NCI-H1092 (cell line): ENCODE measurements at regions not wholly inside any gene's neighbourhood (a gene's known extent, or its start where the extent isn't known, plus 50 kb on each side); places are given as distances from the start of the nearest gene placed in this dataset.
"Not testable (repeated sequence)": the region's sequence is repeated elsewhere in the genome, so short reads cannot be mapped to it uniquely, and the experiment has no call there.

Experiments used
- DNase-seq: peaks from one replicate; lab custom pipeline; 2025; lab: John Stamatoyannopoulos, UW

DNA sequence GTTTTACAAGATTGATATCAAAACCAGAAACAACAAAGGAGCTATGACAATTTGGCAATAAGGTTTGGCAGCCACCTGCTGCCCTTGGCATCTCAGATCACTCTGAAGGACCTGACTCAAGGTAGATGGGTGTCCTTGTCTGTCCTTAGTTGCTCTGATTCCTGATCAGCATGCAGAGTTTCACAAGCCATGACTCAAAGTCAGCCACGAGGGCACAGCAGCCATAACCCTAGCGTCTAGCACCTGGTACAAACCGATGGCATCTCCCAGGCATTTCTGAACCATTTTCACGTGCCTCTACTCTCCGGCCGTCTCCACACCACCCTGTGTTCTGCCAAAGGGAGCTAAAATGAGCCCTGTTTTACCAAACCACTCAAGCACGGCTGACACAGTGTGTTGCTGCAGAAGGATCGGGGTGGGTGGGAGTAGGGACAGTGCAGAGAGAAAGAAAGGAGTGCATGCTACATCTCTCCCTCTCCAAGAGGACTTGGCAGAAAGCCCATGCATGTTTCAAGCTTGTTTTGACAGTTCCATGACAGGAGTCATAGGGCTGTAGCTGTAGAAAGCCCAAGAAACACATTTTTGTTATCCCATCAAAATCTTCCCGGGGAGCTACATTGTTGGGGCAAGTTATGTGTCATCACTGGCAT is 297.3 kb downstream of the ABCC12 start:
- DNase-seq = no peak

DNA sequence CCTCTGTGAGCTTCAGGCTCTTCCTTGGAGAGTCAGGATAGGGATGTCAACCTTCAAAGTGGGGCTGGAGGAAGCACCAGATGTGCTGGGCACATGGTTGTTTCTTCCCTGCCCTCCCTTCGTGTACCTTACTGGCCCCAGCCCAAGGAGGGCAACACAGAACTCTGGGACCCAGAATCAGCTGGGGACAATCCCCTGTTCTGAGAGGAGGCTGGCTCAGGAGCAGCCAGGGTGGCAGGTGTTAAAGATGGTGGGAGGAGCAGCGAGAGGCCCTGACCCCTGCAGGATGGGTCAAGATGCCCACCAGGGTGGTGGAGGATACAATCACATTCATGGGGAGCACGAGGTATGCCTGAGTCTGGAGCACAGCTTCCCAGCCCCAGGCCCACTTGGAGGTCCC is 300.4 kb downstream of the ABCC12 start:
- no peak for DNase-seq

DNA sequence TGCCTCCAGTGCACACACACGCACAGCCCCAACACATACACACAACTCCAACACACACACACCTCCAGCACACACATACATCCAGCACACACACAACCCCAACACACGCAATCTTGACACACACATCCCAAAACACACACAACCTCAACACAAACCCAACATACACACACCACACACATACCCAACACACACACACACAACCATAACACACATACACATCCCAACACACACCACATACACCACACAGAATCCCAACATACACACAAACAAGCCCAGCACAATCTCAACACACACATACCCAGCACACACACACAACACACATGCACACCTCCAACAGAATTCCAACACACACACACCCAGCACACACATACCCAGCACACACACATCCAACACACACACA is 301.1 kb downstream of the ABCC12 start:
- DNase-seq = no peak

DNA sequence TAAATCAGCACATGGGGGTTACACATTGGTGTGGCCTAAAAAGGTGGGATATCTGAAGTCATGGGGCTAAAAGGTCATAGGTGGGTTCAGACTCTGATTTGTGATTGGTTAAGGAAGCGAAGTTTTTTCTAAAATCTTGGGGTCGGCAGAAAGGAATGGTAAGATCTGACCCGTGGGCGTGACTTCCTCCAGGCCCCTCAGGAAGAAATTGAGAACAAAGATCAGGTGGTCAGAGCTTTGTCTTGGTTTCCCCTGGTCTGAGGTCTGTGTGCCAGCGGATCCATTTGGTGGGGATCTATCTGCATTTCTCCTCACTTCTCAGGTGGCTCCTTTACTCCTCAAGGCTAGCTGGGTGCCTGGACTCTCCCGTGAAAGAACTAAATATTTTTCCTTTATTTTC is 302.8 kb downstream of the ABCC12 start:
- no peak for DNase-seq

DNA sequence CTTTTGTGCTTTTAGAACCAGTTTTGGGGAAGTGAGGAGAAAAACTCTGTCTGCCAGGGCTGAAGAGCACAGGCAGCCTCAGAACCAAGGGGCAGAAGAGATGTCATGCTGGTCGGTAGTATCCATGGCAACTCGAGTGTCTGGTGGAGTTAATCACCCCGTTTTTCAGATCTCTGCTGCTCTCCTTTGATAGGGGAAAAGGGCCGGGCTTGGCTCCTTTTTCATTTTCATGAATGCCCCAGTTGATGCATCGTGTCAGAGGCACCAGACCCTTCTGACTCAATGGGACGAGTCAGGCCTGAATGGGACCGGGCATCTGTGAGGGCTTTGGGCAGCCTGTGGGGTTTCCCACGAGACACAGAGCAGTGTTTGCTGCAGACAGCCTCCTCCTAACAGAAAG is 304.6 kb downstream of the ABCC12 start:
- DNase-seq = no peak

DNA sequence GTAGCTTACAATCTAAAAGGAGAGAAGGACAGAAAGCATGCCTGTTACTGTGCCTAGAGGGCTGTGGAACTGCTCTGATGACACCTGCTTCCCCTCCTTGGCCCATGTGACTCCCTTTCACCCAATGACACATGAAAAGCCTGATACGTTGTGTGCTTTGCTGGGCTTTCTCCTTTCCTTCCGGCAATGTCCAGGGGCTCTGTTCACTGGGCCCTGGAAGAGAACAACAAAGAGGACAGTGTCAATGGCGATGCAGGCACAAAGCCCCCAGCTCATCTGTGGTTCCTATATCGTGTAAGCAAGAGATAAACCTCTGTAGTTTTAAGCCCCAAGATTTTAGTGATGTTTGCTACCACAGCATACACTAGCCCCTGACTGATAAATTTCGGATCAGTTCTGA is 306.1 kb downstream of the ABCC12 start:
- no peak for DNase-seq

DNA sequence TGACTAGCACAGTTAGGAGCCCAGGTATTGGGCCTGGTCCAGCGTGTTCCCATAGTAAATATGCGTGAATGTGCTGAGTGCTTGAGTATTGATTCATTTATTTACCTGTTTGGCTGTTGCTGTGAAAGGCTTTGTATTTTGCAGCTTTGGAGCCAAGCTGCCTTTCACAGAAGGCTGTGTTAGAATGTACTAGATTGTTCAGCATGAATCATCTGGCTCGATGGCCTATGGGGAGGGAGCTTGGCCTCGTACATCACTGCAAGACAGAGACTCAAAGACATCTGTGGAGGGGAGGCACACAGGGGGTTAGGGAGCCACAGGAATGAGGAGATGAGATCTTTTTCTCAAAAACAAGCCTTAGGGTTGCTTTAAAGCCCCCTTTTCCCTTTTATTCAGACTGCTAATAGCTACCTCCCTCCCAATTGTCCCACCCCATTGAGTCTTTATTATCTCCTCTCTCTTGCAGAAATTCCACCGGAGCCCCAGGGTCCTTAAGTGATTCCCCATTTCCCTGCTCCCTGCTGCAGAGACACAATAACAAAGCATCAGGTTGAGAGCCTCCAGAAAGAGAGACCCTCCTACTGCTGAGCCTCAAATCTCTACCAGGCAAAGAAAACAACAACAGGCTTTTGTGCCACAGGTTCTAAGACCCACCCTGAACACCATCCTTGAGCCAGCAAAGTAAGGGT is 307.2 kb downstream of the ABCC12 start:
- peak; percentile 49 for DNase-seq

DNA sequence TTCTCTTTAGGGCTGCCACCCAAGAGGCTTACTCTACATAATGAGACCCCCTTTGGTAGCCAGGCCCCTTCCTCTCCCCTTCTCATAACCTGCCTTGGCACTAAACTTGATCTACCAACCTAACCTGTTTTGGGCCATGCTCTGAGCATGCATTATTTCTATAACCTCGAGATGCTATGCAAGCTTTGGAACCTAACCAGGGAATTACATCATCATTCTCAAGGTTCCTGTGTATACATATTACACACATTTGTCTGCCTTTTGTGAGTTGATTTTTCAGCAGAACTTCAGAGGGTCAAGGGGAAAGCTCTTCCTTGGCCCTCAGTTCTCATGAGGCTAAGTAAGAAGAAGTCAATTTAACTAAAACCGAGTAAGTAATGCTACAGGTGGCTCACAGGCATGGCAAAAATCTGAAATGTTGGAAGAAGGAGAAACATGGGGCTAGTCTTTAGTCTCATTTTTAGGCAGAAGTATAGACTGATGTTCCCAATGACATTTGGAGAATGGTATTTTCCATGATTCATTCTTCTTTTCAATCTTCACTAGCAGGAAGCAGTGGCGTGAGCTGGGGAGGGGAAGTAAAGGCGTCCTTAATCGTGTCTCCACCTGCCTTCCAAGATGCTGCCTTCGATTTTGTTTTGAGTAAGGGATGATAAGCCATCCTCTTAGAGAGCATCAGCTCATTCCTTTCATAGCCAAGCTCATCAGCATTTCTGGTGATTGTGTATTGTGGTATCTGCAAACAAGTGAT is 308.4 kb downstream of the ABCC12 start:
- DNase-seq = no peak

DNA sequence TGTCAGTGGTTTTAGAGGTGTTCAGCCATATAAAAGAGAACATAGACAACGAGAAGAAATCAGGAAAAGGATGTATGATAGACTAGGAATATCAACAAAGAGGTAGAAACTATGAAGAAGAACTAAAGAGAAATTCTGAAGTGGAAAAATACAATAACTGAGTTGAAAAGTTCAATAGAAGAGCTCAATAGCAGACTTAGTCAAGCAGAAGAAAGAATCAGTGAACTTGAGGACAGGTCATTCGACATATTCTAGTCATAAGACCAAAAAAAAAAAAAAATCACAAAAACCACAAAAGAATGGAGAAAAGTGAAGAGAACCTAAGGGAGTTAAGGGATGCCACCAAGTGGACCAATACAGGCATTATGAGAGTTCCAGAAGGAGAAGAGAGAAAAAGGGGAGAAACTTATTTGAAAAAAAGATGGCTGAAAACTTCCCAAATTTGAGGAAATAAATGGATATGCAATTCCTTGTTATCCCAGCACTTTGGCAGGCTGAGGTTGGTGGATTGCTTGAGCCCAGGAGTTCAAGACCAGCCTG is 321.2 kb downstream of the ABCC12 start:
- DNase-seq = no peak

DNA sequence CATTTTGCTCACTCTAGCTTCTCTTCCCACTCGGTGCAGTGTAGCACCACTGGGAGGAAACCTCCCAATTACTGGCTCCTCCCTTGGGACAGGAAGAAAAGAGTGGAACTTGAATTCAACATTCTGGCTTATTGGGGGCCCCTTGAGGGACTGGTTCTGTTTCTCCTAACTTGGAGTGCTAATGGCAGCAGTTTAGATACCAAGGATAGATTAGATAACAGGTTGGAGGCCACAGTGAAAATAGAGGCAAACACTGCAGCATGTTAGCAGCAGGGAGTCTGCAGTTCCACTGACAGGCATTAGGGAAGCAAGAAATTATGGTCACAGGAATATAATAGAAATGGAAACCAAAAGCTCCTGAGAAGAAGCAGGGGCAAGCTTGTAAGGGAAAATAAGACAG is 322.0 kb downstream of the ABCC12 start:
- no peak for DNase-seq

DNA sequence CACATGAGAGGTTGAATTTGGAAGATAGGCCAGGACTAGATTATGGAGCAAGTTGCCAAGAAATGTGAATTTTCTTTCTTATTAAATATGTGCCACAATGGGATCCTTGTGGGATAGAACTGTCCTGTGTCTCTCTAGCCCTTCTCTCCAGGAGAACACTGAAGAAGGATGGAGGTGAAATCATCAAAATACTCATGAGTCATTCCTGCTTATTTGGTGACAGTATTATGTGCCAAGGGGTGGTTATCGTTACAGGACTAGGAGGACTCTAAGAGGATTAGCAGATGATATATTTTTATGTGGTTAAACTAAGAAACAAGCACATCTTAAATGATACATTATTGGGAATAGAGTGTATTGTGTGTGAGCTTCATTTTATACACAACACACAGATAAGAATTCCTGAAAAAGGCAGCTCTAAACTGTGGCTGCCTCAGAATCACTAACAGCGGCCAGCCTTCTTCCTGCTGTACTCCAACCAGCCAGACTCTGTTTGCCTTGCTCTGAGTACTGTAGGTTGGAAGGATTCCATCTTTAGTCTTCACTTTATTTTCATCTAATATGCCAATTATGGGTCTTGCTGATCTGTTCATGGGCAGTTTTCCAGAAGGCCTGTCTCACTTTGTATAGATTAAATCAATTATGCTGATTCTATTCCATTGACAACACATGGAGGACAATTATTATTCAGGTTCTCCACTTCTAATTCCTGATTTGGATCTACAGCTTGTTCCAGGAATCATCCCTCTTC is 325.8 kb downstream of the ABCC12 start:
- peak; percentile 26 for DNase-seq

DNA sequence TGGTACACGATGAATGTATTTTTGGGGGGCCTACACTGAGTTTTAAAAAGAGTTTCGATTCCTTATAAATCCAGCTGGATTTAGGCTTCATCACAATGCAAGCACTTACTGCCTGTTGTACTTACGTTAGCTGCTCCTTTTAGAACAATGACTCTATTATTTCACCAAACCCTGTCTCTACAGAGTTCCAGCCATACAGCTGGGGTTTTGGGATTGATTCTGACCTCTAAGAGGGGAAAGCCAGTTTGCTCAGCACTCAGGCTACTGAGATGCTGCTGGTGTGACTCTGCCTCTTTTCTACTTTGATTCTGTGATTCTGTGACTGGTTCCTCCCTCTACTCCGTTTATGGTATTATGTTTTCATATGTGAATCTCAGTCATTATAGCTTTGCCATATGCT is 329.7 kb downstream of the ABCC12 start:
- no peak for DNase-seq

DNA sequence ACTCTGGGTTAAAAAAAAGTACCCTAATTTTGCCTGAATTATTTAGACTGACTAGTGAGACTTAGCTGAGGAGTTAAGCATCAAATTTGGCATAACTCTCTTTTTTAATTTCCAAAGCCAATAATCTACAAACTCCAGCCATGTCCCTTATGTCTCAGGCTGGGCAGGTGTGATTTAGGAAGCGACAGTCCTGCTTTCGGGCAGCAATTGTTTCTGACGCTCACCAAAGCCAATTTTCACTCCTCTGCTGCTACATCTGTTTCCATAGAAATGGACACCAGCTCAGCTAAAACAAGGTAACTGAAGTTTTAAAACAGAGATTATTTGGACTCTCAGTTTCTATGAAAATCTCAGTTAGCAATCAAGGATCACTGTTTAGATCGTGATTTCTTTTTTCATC is 338.7 kb downstream of the ABCC12 start:
- DNase-seq = no peak

DNA sequence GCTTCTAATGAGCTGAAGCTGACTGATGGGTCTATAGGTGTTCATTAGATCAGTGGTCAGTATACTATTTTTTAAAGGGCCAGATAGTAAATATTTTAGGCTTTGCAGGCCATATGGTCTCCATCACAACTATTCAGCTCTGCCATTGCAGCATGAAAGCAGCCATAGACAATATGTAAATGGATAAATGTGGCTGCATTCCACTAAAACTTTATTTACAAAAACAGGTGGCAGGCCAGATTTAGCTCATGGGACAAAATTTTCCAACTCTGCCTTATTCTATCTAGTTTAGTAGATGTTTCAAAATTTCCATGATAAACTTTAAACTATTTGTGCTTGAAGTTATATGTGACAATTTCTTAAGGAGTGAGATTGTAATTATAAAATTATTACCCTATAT is 339.3 kb downstream of the ABCC12 start:
- no peak for DNase-seq

DNA sequence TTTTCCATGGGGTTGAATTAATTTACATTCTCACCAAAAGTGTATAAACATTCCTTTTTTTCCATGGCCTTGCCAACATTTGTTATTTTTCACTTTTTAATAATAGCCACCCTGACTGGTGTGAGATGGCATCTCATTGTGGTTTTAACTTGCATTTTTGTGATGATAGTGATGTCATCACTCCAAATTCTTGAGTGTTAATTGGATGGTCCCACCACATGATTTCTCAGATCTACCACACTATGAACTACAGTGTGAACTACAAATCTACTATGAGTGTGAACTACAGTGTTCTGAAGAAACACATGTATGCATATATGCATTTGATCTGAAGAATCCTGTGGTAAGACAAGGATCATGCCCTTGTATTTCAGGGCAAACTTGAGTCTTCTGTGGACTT is 340.1 kb downstream of the ABCC12 start:
- DNase-seq = no peak

DNA sequence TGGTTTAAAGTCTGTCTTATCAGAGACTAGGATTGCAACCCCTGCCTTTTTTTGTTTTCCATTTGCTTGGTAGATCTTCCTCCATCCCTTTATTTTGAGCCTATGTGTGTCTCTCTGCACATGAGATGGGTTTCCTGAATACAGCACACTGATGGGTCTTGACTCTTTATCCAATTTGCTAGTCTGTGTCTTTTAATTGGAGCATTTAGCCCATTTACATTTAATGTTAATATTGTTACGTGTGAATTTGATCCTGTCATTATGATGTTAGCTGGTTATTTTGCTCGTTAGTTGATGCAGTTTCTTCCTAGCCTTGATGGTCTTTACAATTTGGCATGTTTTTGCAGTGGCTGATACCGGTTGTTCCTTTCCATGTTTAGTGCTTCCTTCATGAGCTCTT is 344.0 kb downstream of the ABCC12 start:
- DNase-seq = not testable (repeated sequence)

DNA sequence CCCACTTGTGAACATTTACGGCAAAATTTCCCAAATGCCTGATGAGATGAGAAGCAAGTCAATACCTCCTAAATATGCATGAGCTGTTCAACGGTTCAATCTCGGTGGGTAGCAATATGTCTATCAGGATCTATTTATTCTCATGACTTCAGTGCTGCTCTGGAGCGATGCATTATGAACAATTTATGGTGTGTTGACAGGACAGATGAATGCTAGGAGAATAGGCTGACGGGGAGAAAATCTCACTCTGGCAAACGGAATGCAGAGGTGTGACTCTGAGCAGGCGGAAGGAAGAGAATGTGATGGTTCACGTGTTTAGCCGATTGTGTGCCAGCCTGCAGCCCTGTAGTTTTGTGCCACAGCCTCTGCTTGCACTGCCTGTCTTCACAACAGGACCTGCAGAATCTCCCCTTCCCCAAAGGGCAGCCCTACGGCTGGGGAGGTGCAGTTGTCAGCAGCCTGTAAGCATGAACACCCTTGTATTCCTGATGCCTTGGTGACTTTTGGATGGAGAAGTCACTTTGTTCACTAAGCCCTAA is 345.2 kb downstream of the PHKB start:
- DNase-seq = no peak

DNA sequence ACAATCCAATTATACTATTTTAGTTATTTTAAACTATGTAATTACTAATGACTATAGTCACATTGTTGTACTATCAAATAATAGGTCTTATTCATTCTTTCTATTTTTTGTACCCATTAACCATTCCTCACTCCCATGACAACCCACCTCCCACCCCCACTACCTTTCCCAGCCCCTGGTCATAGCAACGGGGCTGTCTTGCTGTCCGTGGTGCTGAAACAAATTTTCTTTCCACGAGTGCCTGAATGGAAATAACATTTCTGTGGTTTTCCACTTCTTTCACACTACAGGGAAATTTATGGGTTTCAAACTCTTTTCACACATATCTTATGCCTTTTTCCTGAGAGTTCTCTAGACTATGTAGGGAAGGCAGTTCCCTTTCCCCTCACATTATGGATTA is 326.6 kb downstream of the PHKB start:
- no peak for DNase-seq

DNA sequence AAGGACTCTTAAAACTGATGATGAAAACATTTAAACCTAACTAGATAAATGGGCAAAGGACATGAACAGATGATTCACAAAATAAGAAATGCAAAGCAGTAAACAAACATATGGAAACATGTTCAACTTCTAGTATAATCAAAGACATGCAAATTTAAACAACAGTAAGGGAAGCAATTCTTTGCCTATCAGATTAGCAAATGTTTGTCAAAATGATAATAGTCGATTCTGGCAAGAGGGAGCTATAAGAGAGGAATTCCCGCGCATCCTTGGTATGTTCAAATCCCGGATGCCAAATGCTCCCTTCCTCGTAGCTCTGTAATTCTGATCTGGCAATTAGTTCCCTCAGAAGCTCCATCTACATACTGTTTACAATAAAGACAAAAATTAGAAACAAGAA is 320.5 kb downstream of the PHKB start:
- no peak for DNase-seq

DNA sequence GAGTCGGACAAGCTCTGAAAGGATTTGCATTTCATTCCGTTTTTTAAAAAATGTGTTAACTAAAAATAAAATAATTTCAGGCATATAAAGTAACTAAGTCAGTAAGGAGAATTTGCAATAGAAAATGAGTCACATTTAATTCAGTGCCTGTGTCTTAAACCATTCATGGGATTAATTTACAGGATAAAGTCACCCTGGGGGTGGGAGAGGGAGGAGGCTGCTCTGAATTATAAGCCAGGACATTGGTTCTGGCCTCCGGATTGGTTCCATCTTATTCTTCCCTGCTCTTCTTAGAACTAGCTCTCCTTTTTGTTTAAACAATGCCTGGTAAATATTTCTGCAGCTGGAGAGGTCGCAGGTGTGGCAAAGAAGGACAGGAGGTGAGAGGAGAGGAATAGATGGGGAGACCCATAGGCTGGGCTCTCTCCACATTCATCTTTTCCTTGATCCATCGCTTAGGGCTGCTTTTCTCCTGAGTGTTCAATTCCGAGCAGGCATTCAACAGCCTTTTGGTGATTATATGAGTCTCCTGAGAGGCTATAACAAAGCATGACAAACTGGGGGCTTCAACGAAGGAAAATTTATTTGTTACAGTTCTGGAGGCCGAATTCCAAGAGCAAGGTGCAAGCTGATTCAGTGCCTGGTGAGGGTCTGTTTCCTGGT is 319.2 kb downstream of the PHKB start:
- no peak for DNase-seq

DNA sequence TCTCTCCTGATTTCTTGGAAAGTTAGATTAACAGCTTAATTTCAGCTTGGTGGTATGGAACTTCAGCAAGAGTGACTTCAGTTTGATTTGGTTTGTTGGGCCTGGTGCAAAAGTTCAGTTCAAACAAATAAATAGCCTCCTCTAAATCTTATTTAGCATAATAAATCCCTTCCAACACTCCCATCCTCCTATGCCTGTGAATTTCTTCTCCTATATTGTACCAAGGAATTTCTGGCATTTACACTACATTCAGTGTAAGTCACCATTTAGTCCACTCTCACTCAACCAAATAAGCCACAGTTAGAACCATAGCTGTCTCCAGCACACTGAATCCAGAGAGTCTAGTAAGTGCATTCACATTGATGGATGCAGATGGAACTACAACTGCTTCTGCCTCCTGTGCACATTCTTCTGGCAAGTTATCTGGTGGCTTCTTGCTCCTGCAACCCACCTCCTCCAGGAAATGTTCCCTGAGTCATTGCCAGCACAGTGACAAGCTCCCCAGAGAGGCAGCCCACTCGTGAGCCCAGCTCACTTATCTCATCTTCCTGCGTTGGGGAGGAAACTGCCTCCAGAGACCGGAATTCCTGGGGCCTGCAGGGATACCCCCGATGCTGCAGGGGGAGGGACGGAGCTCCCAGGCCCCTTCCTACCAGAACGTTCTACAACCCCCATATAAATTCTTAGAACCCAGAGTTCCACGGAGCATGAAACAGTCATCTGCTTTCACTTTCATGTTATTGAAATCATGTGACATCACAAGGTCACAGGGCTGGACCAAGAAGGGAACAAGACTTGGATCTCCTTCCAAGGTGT is 318.3 kb downstream of the PHKB start:
- no peak for DNase-seq
